Endodermal cell (in vitro differentiated cells): ENCODE measurements at regions not wholly inside any gene's neighbourhood (a gene's known extent, or its start where the extent isn't known, plus 50 kb on each side); places are given as distances from the start of the nearest gene placed in this dataset.

ENCODE experiments used
- DNase-seq: peaks from one replicate; pipeline ENCODE4 v3.0.0-alpha.2; 2017
- H3K27ac ChIP-seq: 2 replicates; pipeline ENCODE4 v1.5.1; 2013; ENCODE audit warnings: mild to moderate bottlenecking, low read depth, low read length, moderate library complexity
- H3K27me3 ChIP-seq: 2 replicates; pipeline ENCODE4 v1.6.1; 2013; ENCODE audit warnings: mild to moderate bottlenecking, low read length, moderate library complexity; ENCODE audit not compliant: insufficient read depth, control insufficient read depth, poor library complexity, severe bottlenecking
- H3K36me3 ChIP-seq: 2 replicates; pipeline ENCODE4 v1.7.0; 2013; ENCODE audit warnings: mild to moderate bottlenecking, low read length, moderate library complexity; ENCODE audit not compliant: control insufficient read depth, insufficient read depth
- H3K4me1 ChIP-seq: one replicate; pipeline ENCODE4 v1.7.0; 2013; ENCODE audit warnings: low read length; ENCODE audit not compliant: control insufficient read depth, insufficient read depth
- H3K4me3 ChIP-seq: 2 replicates; pipeline ENCODE4 v1.5.1; 2013; ENCODE audit warnings: mild to moderate bottlenecking, low read length, moderate library complexity
- H3K9ac ChIP-seq: 2 replicates; pipeline ENCODE4 v1.6.1; 2013; ENCODE audit warnings: mild to moderate bottlenecking, low read length, moderate library complexity; ENCODE audit not compliant: poor library complexity, severe bottlenecking; ENCODE audit errors: extremely low read depth
- H3K9me3 ChIP-seq: 2 replicates; pipeline ENCODE4 v1.6.1; 2013; ENCODE audit warnings: mild to moderate bottlenecking, low read length, moderate library complexity; ENCODE audit not compliant: control insufficient read depth
- H3K27ac Mint-ChIP-seq: 2 replicates; pipeline ENCODE4 v1.8.0; 2020; ENCODE audit warnings: mixed read lengths
- H3K27me3 Mint-ChIP-seq: 2 replicates; pipeline ENCODE4 v1.8.0; 2021; ENCODE audit warnings: mild to moderate bottlenecking, mixed read lengths; ENCODE audit not compliant: insufficient read depth
- H3K36me3 Mint-ChIP-seq: 2 replicates; pipeline ENCODE4 v1.8.0; 2020; ENCODE audit warnings: low read depth, mixed read lengths
- H3K4me1 Mint-ChIP-seq: 2 replicates; pipeline ENCODE4 v1.8.0; 2020; ENCODE audit warnings: mixed read lengths
- H3K4me3 Mint-ChIP-seq: 2 replicates; pipeline ENCODE4 v1.8.0; 2020; ENCODE audit warnings: mild to moderate bottlenecking, moderate library complexity, mixed read lengths
- H3K9me3 Mint-ChIP-seq: 2 replicates; pipeline ENCODE4 v1.8.0; 2020; ENCODE audit warnings: mild to moderate bottlenecking, mixed read lengths
- CTCF ChIP-seq: fragments of 200-600 bp; sonication (generic); conservative IDR thresholded peaks from 2 replicates; pipeline ENCODE4 v1.5.0; 2021; ENCODE audit warnings: antibody characterized with exemption, mild to moderate bottlenecking
- WGBS, 2 experiments: methylation state at CpG; one replicate each; pipeline versions ENCODE4 v1.1.5 to v1.1.7; 2013; ENCODE audit warnings: missing lambda C conversion rate in 2 of 2, mixed read lengths in 1 of 2; ENCODE audit not compliant: insufficient coverage in 1 of 2, insufficient read length in 1 of 2; 5-methylcytosine and 5-hydroxymethylcytosine counted together

- no peaks in the 10 kb centered on the region for H3K9me3 ChIP-seq
- no peaks in the 10 kb centered on the region for H3K9me3 Mint-ChIP-seq
- no peak for TF ChIP-seq CTCF
- no peak overlapping the region for H3K4me3 Mint-ChIP-seq
- no peak overlapping the region for H3K27ac ChIP-seq
- H3K9ac ChIP-seq, result no peak overlapping the region
- H3K27ac Mint-ChIP-seq, result no peak overlapping the region
- no peaks in the 10 kb centered on the region for H3K36me3 Mint-ChIP-seq
- H3K4me3 ChIP-seq, result no peak overlapping the region
- no peak for DNase-seq
- peaks cover 4% of the 10 kb centered on the region for H3K4me1 Mint-ChIP-seq
- no peaks in the 10 kb centered on the region for H3K4me1 ChIP-seq
- no peaks in the 10 kb centered on the region for H3K27me3 Mint-ChIP-seq
- 95 to 100% methylated on average over 4 to 6 of the region's 6 CpGs for WGBS, 2 experiments
- no peaks in the 10 kb centered on the region for H3K27me3 ChIP-seq
- H3K36me3 ChIP-seq, result no peaks in the 10 kb centered on the region
These were observed 57.1 kb upstream of the CELF2 start for GRCh38 chr10:10960534-10960933.

GRCh38 chr10:10961072-10961471, 56.6 kb upstream of the CELF2 start:
- Mint-ChIP-seq H3K9me3 (no peaks in the 10 kb centered on the region), H3K27ac (no peak overlapping the region), H3K36me3 (no peaks in the 10 kb centered on the region), H3K4me3 (no peak overlapping the region), H3K4me1 (peaks cover 4% of the 10 kb centered on the region), H3K27me3 (no peaks in the 10 kb centered on the region)
- WGBS, 2 experiments, result 96 to 100% methylated on average over 1 of the region's 1 CpG
- H3K4me1 ChIP-seq, result no peaks in the 10 kb centered on the region
- DNase-seq, result no peak
- no peak overlapping the region for H3K27ac ChIP-seq
- no peaks in the 10 kb centered on the region for H3K9me3 ChIP-seq
- no peak overlapping the region for H3K4me3 ChIP-seq
- no peak for TF ChIP-seq CTCF
- H3K36me3 ChIP-seq, result no peaks in the 10 kb centered on the region
- H3K27me3 ChIP-seq, result no peaks in the 10 kb centered on the region
- H3K9ac ChIP-seq, result no peak overlapping the region

GRCh38 chr10:10967029-10967428, 50.6 kb upstream of the CELF2 start:
- Histone ChIP-seq H3K27me3 (no peaks in the 10 kb centered on the region), H3K36me3 (no peaks in the 10 kb centered on the region), H3K9ac (no peak overlapping the region), H3K4me1 (no peaks in the 10 kb centered on the region), H3K27ac (no peak overlapping the region), H3K9me3 (no peaks in the 10 kb centered on the region), H3K4me3 (no peak overlapping the region)
- no peaks in the 10 kb centered on the region for H3K36me3 Mint-ChIP-seq
- H3K27ac Mint-ChIP-seq, result no peak overlapping the region
- DNase-seq, result no peak
- TF ChIP-seq CTCF, result no peak
- peaks cover 2% of the 10 kb centered on the region for H3K27me3 Mint-ChIP-seq
- no peaks in the 10 kb centered on the region for H3K9me3 Mint-ChIP-seq
- WGBS, 2 experiments, result 86 to 89% methylated on average over 8 to 10 of the region's 10 CpGs
- no peak overlapping the region for H3K4me3 Mint-ChIP-seq
- H3K4me1 Mint-ChIP-seq, result peaks cover 2% of the 10 kb centered on the region
